Uterus (tissue), 2 donors: ENCODE measurements at regions not wholly inside any gene's neighbourhood (a gene's known extent, or its start where the extent isn't known, plus 50 kb on each side); places are given as distances from the start of the nearest gene placed in this dataset.

Experiments used
- CTCF ChIP-seq, 4 experiments: fragments of 200-600 bp in 2 of 4; fragments of 450-650 bp in 2 of 4; sonication (generic) in 2 of 4; IDR thresholded peaks; one replicate each; pipeline ENCODE4 v1.5.1; 2016 to 2019; ENCODE audit warnings: antibody characterized with exemption in 4 of 4, mild to moderate bottlenecking in 2 of 4, moderate library complexity in 1 of 4
- POLR2A ChIP-seq, 2 donors: fragments of 450-650 bp; IDR thresholded peaks; one replicate each; pipeline ENCODE4 v1.6.1; 2016; ENCODE audit warnings: antibody characterized with exemption in 2 of 2, mild to moderate bottlenecking in 1 of 2, moderate library complexity in 1 of 2

GRCh38 chr6:155996151-155996550, 540.5 kb upstream of the NOX3 start:
- TF ChIP-seq CTCF (IDR thresholded peaks at IDR 0.05) (no peak), POLR2A (IDR thresholded peaks at IDR 0.05) (no peak)
